Right atrium auricular region (tissue), 2 donors: ENCODE measurements at regions not wholly inside any gene's neighbourhood (a gene's known extent, or its start where the extent isn't known, plus 50 kb on each side); places are given as distances from the start of the nearest gene placed in this dataset.

ENCODE experiments used
- DNase-seq: peaks from one replicate; pipeline ENCODE4 v3.0.0-alpha.2; 2019; ENCODE audit warnings: low spot score
- H3K27ac ChIP-seq, 2 donors: fragments of 200-600 bp; sonication (generic); 1 replicate in 1 of 2; 2 replicates in 1 of 2; pipeline ENCODE4 v1.5.1; 2016 to 2019
- H3K27me3 ChIP-seq, 2 donors: fragments of 200-600 bp; sonication (generic); one replicate each; pipeline versions ENCODE4 v1.5.1 to v1.6.0; 2017 to 2019
- H3K36me3 ChIP-seq: fragments of 200-600 bp; sonication (generic); one replicate; pipeline ENCODE4 v1.5.1; 2016
- H3K4me1 ChIP-seq, 2 donors: fragments of 200-600 bp; sonication (generic); one replicate each; pipeline versions ENCODE4 v1.5.1 to v1.6.0; 2017 to 2019
- H3K4me3 ChIP-seq, 2 donors: fragments of 200-600 bp; sonication (generic); 1 replicate in 1 of 2; 2 replicates in 1 of 2; pipeline ENCODE4 v1.5.1; 2017 to 2019; ENCODE audit warnings: mild to moderate bottlenecking in 1 of 2, moderate library complexity in 1 of 2
- H3K9me3 ChIP-seq, 2 donors: fragments of 200-600 bp; sonication (generic); one replicate each; pipeline ENCODE4 v1.5.1; 2019
- TF ChIP-seq, protein P1 (sequence below), 2 donors: fragments of 200-600 bp; sonication (generic); IDR thresholded peaks; one replicate each; pipeline ENCODE4 v1.5.1; 2019; ENCODE audit warnings: antibody characterized with exemption in 2 of 2

DNA sequence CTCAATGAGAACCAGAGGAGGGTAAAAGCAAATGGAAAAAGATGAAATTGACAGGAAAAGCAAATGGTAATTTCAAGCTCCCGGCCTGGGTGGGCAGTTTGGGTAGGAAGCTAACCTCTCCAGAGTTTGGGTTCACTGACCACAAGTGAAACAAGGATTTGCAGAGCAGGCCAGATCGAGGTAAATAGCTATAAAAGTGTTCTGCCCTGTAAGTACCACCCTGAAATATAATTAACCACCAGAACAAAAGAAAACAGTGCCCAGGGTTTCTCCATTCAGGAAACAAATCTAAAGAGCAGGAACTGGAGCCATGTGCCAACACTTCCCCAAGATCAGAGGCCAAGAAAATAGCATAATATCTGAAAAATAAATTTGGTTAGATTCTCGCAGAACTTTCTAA, 276.7 kb upstream of the MEOX2 start:
- Histone ChIP-seq H3K27me3 (no peaks in the 10 kb centered on the region), H3K9me3 (no peaks in the 10 kb centered on the region), H3K4me1 (no peaks in the 10 kb centered on the region), H3K27ac (no peak overlapping the region), H3K36me3 (no peaks in the 10 kb centered on the region), H3K4me3 (no peak overlapping the region)
- DNase-seq = no peak
- TF ChIP-seq, protein P1, sequence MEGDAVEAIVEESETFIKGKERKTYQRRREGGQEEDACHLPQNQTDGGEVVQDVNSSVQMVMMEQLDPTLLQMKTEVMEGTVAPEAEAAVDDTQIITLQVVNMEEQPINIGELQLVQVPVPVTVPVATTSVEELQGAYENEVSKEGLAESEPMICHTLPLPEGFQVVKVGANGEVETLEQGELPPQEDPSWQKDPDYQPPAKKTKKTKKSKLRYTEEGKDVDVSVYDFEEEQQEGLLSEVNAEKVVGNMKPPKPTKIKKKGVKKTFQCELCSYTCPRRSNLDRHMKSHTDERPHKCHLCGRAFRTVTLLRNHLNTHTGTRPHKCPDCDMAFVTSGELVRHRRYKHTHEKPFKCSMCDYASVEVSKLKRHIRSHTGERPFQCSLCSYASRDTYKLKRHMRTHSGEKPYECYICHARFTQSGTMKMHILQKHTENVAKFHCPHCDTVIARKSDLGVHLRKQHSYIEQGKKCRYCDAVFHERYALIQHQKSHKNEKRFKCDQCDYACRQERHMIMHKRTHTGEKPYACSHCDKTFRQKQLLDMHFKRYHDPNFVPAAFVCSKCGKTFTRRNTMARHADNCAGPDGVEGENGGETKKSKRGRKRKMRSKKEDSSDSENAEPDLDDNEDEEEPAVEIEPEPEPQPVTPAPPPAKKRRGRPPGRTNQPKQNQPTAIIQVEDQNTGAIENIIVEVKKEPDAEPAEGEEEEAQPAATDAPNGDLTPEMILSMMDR (IDR thresholded peaks at IDR 0.05) = no peak

DNA sequence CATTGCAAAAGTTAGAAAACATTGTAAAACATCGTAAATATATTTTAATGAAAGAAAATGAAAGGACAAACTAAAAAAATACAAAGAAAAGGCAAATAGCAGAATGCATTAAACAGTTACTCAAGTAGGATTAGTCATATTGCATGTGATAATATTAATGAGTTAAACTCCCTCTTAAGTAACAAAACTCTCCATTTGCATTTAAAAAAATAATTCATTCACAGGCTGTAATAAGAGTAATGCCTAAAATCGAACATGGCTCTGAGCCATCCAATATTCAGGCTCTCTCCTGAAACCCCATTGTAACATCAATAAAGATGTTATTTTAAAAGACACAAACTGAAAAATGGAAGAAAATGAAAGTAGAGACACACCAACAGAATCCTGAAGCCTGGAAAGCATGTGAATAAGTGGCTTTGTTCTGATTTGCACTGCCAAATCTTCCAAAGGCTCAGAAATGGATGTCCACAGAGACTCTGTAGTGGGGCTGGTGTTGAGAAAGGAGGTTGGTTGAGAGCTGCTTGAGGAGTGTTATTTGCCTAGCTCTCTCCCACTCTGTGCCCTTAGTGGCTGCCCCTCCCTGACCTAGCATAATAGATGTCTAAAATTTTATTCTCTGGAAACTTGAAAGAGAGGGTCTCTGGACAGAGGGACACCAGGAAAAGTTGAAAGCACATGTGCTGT, 268.3 kb upstream of the MEOX2 start:
- Histone ChIP-seq H3K36me3 (no peaks in the 10 kb centered on the region), H3K4me1 (no peaks in the 10 kb centered on the region), H3K27ac (no peak overlapping the region), H3K4me3 (no peak overlapping the region), H3K9me3 (no peaks in the 10 kb centered on the region), H3K27me3 (no peaks in the 10 kb centered on the region)
- TF ChIP-seq, protein P1 (IDR thresholded peaks at IDR 0.05) = no peak
- DNase-seq = no peak

DNA sequence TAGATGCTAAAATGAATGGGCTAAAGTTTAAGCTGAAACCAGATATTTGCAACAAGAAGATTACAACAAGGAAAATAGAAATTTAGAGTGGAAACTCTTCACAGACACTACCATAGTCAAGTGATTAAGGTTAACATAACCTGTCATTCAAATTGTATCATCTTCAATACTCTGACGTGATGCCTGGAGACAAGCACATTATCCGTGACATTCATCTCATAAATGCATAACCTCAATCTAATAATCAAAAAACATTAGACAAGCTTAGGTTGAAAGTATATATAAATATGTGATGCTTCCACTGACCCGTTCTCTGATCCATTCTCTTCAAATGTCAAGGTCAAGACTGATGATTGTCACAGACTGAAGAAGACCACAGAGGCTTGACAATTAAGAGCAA, 263.8 kb upstream of the MEOX2 start:
- Histone ChIP-seq H3K36me3 (no peaks in the 10 kb centered on the region), H3K4me1 (no peaks in the 10 kb centered on the region), H3K9me3 (no peaks in the 10 kb centered on the region), H3K4me3 (no peak overlapping the region), H3K27me3 (no peaks in the 10 kb centered on the region), H3K27ac (no peak overlapping the region)
- TF ChIP-seq, protein P1 (IDR thresholded peaks at IDR 0.05) = no peak
- no peak for DNase-seq

DNA sequence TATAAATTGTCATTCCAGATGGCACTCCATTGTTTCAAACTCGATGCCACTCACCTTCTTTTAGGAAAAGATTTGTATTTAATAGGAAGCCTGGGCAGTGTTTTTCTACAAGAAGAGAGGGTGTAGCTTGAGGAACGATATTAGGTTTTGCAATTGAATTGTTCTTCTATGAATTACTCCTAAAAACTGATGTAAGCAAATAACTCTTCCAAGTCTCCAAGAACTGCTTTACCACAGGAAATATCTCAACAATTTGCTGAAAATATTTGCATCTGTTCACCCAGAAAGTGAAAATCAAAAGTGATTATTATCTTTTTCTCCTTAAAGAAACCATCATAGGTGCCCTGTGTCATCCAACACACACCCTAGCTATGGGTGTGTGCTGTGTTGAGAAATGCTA, 261.3 kb upstream of the MEOX2 start:
- Histone ChIP-seq H3K27ac (no peak overlapping the region), H3K4me3 (no peak overlapping the region), H3K9me3 (no peaks in the 10 kb centered on the region), H3K27me3 (no peaks in the 10 kb centered on the region), H3K36me3 (no peaks in the 10 kb centered on the region), H3K4me1 (no peaks in the 10 kb centered on the region)
- no peak for DNase-seq
- TF ChIP-seq, protein P1 (IDR thresholded peaks at IDR 0.05) = no peak

DNA sequence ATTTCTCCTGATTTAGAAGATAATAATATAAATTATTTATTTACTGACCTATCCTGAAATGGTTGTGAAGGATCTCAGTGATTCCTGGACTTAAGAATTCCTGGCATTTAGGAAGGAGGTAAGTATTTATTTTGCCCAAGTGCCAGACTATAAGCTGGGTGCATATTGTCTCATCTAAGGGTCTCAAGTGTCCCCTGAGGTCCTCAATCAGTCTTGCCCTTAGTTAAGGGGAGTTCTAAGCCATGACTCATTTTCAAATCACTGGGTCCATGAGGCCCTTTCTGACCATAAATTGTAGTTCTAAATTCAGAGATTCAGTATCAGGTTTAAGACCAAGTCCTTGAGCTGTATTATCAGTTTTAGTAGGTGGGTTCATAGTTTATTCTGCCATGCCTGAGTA, 251.6 kb upstream of the MEOX2 start:
- no peak overlapping the region for H3K4me3 ChIP-seq
- no peak overlapping the region for H3K27ac ChIP-seq
- H3K27me3 ChIP-seq = no peaks in the 10 kb centered on the region
- no peaks in the 10 kb centered on the region for H3K36me3 ChIP-seq
- no peaks in the 10 kb centered on the region for H3K9me3 ChIP-seq
- TF ChIP-seq, protein P1 (IDR thresholded peaks at IDR 0.05) = no peak
- no peak for DNase-seq
- H3K4me1 ChIP-seq = no peaks in the 10 kb centered on the region

DNA sequence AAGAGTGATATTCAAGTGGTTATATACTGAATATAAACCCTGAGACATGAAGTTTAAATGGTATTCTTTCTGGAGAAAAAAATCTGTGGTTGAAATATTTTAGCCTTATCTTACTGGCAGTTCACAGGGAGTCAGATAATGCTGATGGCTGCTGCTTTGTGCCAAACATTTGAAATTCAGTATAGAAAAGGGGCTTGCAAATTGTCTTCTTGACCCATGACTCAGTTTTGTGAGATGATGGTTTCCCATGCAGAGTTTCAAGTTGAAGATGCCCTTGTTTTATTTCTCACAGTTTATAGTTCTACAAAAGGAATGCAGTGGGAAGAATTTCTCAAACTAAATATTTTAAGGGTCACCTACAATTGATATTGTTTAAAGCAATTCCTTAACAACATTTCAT, 251.1 kb upstream of the MEOX2 start:
- no peaks in the 10 kb centered on the region for H3K9me3 ChIP-seq
- TF ChIP-seq, protein P1 (IDR thresholded peaks at IDR 0.05) = no peak
- no peak overlapping the region for H3K4me3 ChIP-seq
- H3K4me1 ChIP-seq = no peaks in the 10 kb centered on the region
- H3K27me3 ChIP-seq = no peaks in the 10 kb centered on the region
- H3K27ac ChIP-seq = no peak overlapping the region
- no peaks in the 10 kb centered on the region for H3K36me3 ChIP-seq
- DNase-seq = no peak
